Thymus (tissue), 11 donors: ENCODE measurements at regions not wholly inside any gene's neighbourhood (a gene's known extent, or its start where the extent isn't known, plus 50 kb on each side); places are given as distances from the start of the nearest gene placed in this dataset.
A peak's percentile ranks its signal among the peaks of the same experiment; 100 is the strongest.

Experiments
- DNase-seq, 9 donors: peaks; one replicate each; pipeline ENCODE4 v3.0.0-alpha.2; 2013; ENCODE audit warnings: low spot score in 9 of 9, low read depth in 6 of 9, missing footprints in 1 of 9
- H3K27ac ChIP-seq, 2 donors: one replicate each; pipeline ENCODE4 v1.5.1; 2013; ENCODE audit warnings: control low read depth in 1 of 2, low read depth in 1 of 2, low read length in 1 of 2, mild to moderate bottlenecking in 1 of 2, moderate library complexity in 1 of 2
- H3K27me3 ChIP-seq, 2 donors: one replicate each; pipeline ENCODE4 v1.5.1; 2013; ENCODE audit warnings: low read length in 1 of 2; ENCODE audit not compliant: control insufficient read depth in 2 of 2, insufficient read depth in 1 of 2
- H3K36me3 ChIP-seq, 2 donors: one replicate each; pipeline ENCODE4 v1.5.1; 2013; ENCODE audit warnings: low read length in 1 of 2, mild to moderate bottlenecking in 1 of 2, moderate library complexity in 1 of 2; ENCODE audit not compliant: control insufficient read depth in 2 of 2, insufficient read depth in 2 of 2
- H3K4me1 ChIP-seq, 2 donors: one replicate each; pipeline ENCODE4 v1.5.1; 2013; ENCODE audit warnings: low read length in 2 of 2; ENCODE audit not compliant: control insufficient read depth in 2 of 2, insufficient read depth in 2 of 2
- H3K4me3 ChIP-seq, 2 donors: one replicate each; pipeline ENCODE4 v1.5.1; 2013; ENCODE audit warnings: low read length in 2 of 2, control low read depth in 1 of 2, mild to moderate bottlenecking in 1 of 2
- H3K9me3 ChIP-seq, 2 donors: one replicate each; pipeline ENCODE4 v1.5.1; 2013; ENCODE audit warnings: low read length in 1 of 2, mild to moderate bottlenecking in 1 of 2; ENCODE audit not compliant: control insufficient read depth in 2 of 2, insufficient read depth in 1 of 2
- WGBS: extraction: QIAGEN DNeasy Blood & Tissue Kit; methylation state at CpG from one replicate; pipeline ENCODE4 v1.1.7; 2013; 5-methylcytosine and 5-hydroxymethylcytosine counted together
- donor health status: healthy.

GRCh38 chr1:213772128-213773063 is 215.4 kb upstream of the PROX1 start:
- H3K36me3 ChIP-seq, result no peaks in the 10 kb centered on the region

GRCh38 chr1:213773975-213774374 is 213.8 kb upstream of the PROX1 start:
- Histone ChIP-seq H3K4me1 (no peaks in the 10 kb centered on the region), H3K4me3 (no peak overlapping the region), H3K36me3 (no peaks in the 10 kb centered on the region), H3K27me3 (no peaks in the 10 kb centered on the region), H3K9me3 (no peaks in the 10 kb centered on the region), H3K27ac (no peak overlapping the region)
- no peak for DNase-seq
- WGBS, result 90% methylated on average over 1 of the region's 1 CpG

More at GRCh38 chr1:213772128-213773063, 215.4 kb upstream of the PROX1 start:
- no peaks in the 10 kb centered on the region for H3K9me3 ChIP-seq
- no peaks in the 10 kb centered on the region for H3K27me3 ChIP-seq
- no peak for DNase-seq
- no peak overlapping the region for H3K27ac ChIP-seq
- H3K4me1 ChIP-seq, result no peaks in the 10 kb centered on the region
- WGBS, result 81% methylated on average over 23 of the region's 23 CpGs
- no peak overlapping the region for H3K4me3 ChIP-seq

GRCh38 chr1:213776969-213777368 is 210.8 kb upstream of the PROX1 start:
- H3K4me1 ChIP-seq, result no peaks in the 10 kb centered on the region
- DNase-seq, result no peak
- no peak overlapping the region for H3K27ac ChIP-seq
- H3K9me3 ChIP-seq, result no peaks in the 10 kb centered on the region
- H3K4me3 ChIP-seq, result no peak overlapping the region
- no peaks in the 10 kb centered on the region for H3K36me3 ChIP-seq
- WGBS, result 93% methylated on average over 5 of the region's 5 CpGs
- no peaks in the 10 kb centered on the region for H3K27me3 ChIP-seq

- no peak for DNase-seq
- WGBS, result 94% methylated on average over 5 of the region's 5 CpGs
These were observed 208.5 kb upstream of the PROX1 start for GRCh38 chr1:213779228-213779627.

GRCh38 chr1:213782941-213783672 is 204.7 kb upstream of the PROX1 start:
- Histone ChIP-seq H3K9me3 (no peaks in the 10 kb centered on the region), H3K4me3 (no peak overlapping the region), H3K4me1 (peaks cover 0 to 3% of the 10 kb centered on the region in 2 donors), H3K27ac (no peak overlapping the region), H3K36me3 (no peaks in the 10 kb centered on the region), H3K27me3 (no peaks in the 10 kb centered on the region)
- peak in 1 of 9 donors; percentile 37 for DNase-seq
- 63% methylated on average over 20 of the region's 20 CpGs for WGBS

More at GRCh38 chr1:213779228-213779627, 208.5 kb upstream of the PROX1 start:
- no peaks in the 10 kb centered on the region for H3K27me3 ChIP-seq
- H3K9me3 ChIP-seq, result no peaks in the 10 kb centered on the region
- peaks cover 0 to 3% of the 10 kb centered on the region in 2 donors for H3K4me1 ChIP-seq
- no peak overlapping the region for H3K27ac ChIP-seq
- no peak overlapping the region for H3K4me3 ChIP-seq
- H3K36me3 ChIP-seq, result no peaks in the 10 kb centered on the region

GRCh38 chr1:213783893-213784292 is 203.9 kb upstream of the PROX1 start:
- Histone ChIP-seq H3K27ac (no peak overlapping the region), H3K4me3 (no peak overlapping the region), H3K9me3 (no peaks in the 10 kb centered on the region), H3K4me1 (peaks cover 0 to 3% of the 10 kb centered on the region in 2 donors), H3K36me3 (no peaks in the 10 kb centered on the region), H3K27me3 (no peaks in the 10 kb centered on the region)
- DNase-seq, result peak in 4 of 9 donors; percentile 2 to 64 (median 17)
- 4% methylated on average over 2 of the region's 2 CpGs for WGBS

GRCh38 chr1:213786683-213787082 is 201.1 kb upstream of the PROX1 start:
- Histone ChIP-seq H3K4me1 (peaks cover 0 to 3% of the 10 kb centered on the region in 2 donors), H3K27me3 (no peaks in the 10 kb centered on the region), H3K27ac (no peak overlapping the region), H3K4me3 (no peak overlapping the region), H3K36me3 (no peaks in the 10 kb centered on the region), H3K9me3 (no peaks in the 10 kb centered on the region)
- DNase-seq, result no peak
- 95% methylated on average over 2 of the region's 2 CpGs for WGBS

- Histone ChIP-seq H3K9me3 (no peaks in the 10 kb centered on the region), H3K4me3 (no peak overlapping the region), H3K36me3 (no peaks in the 10 kb centered on the region), H3K4me1 (no peaks in the 10 kb centered on the region), H3K27ac (no peak overlapping the region), H3K27me3 (no peaks in the 10 kb centered on the region)
- DNase-seq, result no peak
- 92% methylated on average over 3 of the region's 3 CpGs for WGBS
These were observed 197.2 kb upstream of the PROX1 start for GRCh38 chr1:213790565-213790964.

GRCh38 chr1:213793482-213794067 is 194.2 kb upstream of the PROX1 start:
- H3K4me3 ChIP-seq, result no peak overlapping the region
- WGBS, result 95% methylated on average over 13 of the region's 13 CpGs
- H3K36me3 ChIP-seq, result no peaks in the 10 kb centered on the region
- no peaks in the 10 kb centered on the region for H3K4me1 ChIP-seq
- H3K27me3 ChIP-seq, result no peaks in the 10 kb centered on the region
- no peaks in the 10 kb centered on the region for H3K9me3 ChIP-seq
- no peak overlapping the region for H3K27ac ChIP-seq
- DNase-seq, result no peak
